ENCODE measurements at regions not wholly inside any gene's neighbourhood (a gene's known extent, or its start where the extent isn't known, plus 50 kb on each side); places are given as distances from the start of the nearest gene placed in this dataset.

DNA sequence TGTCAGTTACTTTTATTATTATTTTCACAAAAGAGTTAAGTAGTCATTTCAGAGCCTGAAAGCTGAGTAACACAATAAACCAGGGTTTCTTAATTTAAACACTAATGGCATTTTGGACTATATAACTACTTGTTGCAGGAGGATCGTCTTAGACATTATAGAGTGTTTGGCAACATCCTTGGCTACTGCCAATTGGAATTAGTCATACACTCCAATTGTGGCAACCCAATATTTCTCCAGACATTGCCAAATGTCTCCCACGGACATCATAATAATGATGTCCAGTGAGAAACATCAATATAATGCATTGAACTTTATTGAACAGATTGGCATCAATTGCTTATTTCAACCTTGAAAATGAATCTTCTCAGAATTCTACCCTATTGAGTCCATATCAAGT lies 441.9 kb upstream of the ADGRL4 start:
- TF ChIP-seq, protein P1, sequence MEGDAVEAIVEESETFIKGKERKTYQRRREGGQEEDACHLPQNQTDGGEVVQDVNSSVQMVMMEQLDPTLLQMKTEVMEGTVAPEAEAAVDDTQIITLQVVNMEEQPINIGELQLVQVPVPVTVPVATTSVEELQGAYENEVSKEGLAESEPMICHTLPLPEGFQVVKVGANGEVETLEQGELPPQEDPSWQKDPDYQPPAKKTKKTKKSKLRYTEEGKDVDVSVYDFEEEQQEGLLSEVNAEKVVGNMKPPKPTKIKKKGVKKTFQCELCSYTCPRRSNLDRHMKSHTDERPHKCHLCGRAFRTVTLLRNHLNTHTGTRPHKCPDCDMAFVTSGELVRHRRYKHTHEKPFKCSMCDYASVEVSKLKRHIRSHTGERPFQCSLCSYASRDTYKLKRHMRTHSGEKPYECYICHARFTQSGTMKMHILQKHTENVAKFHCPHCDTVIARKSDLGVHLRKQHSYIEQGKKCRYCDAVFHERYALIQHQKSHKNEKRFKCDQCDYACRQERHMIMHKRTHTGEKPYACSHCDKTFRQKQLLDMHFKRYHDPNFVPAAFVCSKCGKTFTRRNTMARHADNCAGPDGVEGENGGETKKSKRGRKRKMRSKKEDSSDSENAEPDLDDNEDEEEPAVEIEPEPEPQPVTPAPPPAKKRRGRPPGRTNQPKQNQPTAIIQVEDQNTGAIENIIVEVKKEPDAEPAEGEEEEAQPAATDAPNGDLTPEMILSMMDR (IDR thresholded peaks at IDR 0.05): no peak
- TF ChIP-seq POLR2AphosphoS5 (IDR thresholded peaks at IDR 0.05; ENCODE audit: low read depth, low read length): no peak
- TF ChIP-seq, protein P2, sequence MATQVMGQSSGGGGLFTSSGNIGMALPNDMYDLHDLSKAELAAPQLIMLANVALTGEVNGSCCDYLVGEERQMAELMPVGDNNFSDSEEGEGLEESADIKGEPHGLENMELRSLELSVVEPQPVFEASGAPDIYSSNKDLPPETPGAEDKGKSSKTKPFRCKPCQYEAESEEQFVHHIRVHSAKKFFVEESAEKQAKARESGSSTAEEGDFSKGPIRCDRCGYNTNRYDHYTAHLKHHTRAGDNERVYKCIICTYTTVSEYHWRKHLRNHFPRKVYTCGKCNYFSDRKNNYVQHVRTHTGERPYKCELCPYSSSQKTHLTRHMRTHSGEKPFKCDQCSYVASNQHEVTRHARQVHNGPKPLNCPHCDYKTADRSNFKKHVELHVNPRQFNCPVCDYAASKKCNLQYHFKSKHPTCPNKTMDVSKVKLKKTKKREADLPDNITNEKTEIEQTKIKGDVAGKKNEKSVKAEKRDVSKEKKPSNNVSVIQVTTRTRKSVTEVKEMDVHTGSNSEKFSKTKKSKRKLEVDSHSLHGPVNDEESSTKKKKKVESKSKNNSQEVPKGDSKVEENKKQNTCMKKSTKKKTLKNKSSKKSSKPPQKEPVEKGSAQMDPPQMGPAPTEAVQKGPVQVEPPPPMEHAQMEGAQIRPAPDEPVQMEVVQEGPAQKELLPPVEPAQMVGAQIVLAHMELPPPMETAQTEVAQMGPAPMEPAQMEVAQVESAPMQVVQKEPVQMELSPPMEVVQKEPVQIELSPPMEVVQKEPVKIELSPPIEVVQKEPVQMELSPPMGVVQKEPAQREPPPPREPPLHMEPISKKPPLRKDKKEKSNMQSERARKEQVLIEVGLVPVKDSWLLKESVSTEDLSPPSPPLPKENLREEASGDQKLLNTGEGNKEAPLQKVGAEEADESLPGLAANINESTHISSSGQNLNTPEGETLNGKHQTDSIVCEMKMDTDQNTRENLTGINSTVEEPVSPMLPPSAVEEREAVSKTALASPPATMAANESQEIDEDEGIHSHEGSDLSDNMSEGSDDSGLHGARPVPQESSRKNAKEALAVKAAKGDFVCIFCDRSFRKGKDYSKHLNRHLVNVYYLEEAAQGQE (IDR thresholded peaks at IDR 0.05; ENCODE audit: insufficient read depth in 1 of 2, low read depth in 2 of 2, low read length in 1 of 2): no peak
- TF ChIP-seq TCF7L2 (IDR thresholded peaks at IDR 0.05; ENCODE audit: low read depth, low read length): no peak

All from Panc1 (cell line).